ENCODE measurements at regions not wholly inside any gene's neighbourhood (a gene's known extent, or its start where the extent isn't known, plus 50 kb on each side); places are given as distances from the start of the nearest gene placed in this dataset.

DNA sequence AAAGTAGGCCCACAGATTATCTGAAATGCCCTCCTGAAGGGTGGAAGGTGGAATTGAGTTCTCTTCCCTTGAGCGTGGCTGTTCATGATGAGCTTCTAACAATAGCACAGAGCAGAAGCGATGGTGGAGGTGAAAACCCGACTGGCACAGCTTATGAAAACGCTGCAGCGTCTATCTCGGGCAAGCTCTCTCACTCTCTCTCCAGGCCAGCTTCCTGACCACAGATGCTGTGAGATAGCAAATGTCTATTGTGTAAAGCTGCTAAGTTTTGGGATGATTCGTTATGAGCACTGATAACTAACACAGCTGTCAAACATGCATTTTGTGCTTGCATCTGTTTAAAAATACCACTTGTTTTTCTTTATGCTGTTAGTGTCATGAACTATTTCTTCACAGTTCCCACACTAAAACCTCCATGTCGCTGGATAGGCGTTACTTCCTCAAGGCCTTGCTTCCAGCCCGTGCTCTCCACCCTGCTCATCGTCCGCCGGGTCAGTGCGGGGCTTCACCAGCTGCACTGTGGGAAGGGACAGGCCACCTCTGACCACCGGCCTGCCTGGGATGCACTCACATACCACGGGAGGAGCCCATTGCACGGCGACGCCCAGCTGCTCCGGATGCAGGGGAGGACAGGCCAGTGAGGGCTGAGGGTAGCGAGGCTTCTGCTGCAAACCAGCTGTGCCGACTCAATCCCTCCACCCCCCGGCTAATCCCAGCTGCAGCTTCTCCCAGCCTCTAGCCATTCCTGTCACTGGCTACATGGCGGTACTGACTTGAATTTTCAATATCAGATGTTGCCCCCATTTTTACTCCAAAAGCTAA is 60.0 kb upstream of the OTOS start:
- TF ChIP-seq CTCF (conservative IDR thresholded peaks at IDR 0.05 in 1 of 2, IDR thresholded peaks at IDR 0.05 in 1 of 2; ENCODE audit: low read depth in 1 of 2, low read length in 2 of 2): no peak
- peak; percentile 61 for TF ChIP-seq EZH2 (IDR thresholded peaks at IDR 0.05; ENCODE audit: low read length, missing control alignments)
